ENCODE measurements at regions not wholly inside any gene's neighbourhood (a gene's known extent, or its start where the extent isn't known, plus 50 kb on each side); places are given as distances from the start of the nearest gene placed in this dataset.
"Not testable (repeated sequence)": the region's sequence is repeated elsewhere in the genome, so short reads cannot be mapped to it uniquely, and the experiment has no call there.

- DNase-seq (ENCODE audit: low read depth) = no peak
These were observed 1382.1 kb downstream of the AACS start for GRCh38 chr12:126447346-126447745.

DNA sequence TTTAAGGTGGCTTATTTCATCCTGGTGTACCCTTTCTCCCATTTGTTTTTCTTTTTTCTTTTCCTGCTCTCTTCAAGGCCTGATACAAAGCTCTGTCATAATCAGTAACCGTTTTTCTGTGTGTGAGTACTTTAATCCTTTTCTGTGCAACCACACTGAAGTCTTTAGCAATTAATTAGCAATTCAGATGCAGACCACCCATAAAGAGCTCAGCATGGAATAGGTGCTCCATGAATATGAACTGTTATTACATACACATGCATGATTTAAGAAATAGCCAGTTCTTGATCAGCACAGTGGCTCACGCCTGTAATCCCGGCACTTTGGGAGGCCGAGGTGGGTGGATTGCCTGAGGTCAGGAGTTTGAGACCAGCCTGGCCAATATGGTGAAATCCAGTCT, 1386.6 kb downstream of the AACS start:
- DNase-seq (ENCODE audit: low read depth) = no peak

DNA sequence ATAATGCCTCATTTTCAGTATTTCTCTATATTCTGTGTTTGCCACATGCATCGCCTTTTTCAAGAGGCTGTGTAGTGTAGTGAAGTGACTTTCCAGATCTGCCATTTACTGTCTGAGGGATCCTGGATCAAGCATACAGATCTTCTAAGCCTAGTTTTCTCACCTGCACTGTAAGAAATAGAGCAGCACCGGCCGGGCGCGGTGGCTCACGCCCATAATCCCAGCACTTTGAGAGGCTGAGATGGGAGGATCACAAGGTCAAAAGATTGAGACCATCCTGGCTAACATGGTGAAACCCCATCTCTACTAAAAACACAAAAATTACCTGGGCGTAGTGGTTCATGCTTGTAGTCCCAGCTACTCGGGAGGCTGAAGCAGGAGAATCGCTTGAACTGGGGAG, 1387.5 kb downstream of the AACS start:
- DNase-seq (ENCODE audit: low read depth) = not testable (repeated sequence)

GRCh38 chr12:126454581-126454980, 1389.3 kb downstream of the AACS start:
- DNase-seq (ENCODE audit: low read depth) = no peak

DNA sequence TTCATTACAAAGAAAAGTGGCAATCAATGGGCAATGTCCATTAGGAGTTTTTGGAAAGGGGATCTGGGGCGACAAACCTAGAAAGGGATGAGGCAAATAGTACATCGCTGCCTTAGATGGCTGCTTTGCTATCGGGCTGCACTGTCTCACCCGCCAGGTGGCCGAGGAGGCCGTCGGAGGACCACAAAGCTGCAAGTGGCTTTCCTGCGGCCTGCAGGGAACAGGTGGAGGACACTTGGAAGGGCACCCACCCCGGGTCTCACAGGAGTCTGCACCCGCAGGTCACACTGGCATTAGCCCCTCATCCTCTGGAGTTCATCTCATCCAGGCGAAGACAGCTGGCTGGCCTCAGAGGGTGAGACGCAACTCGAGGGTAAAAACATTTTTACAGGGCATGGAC, 1392.5 kb downstream of the AACS start:
- no peak for DNase-seq (ENCODE audit: low read depth)

GRCh38 chr12:126464153-126464552, 1398.9 kb downstream of the AACS start:
- no peak for DNase-seq (ENCODE audit: low read depth)

DNA sequence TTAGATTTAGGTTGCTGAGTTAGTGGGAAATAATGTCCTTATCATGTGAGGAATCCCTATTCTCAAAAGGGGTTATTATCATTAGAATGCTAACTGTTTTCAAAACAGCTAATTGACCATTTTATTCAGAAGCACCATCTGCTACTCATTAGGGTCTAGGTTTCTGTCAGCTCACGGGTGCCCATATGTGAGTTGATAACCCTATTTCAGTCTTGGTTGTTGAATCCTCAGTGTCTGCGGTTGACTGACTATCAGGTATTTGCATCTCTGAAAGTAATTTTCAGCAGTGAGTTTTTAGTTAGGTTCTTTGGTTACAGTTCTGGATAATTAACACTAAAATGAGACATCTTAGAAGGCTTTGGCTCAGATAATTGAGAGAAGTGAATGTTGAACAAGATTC, 1404.0 kb downstream of the AACS start:
- DNase-seq (ENCODE audit: low read depth) = no peak

- no peak for DNase-seq (ENCODE audit: low read depth)
These were observed 1409.5 kb downstream of the AACS start for GRCh38 chr12:126474703-126475102.

GRCh38 chr12:126480451-126480850, 1415.2 kb downstream of the AACS start:
- no peak for DNase-seq (ENCODE audit: low read depth)

GRCh38 chr12:126481688-126482087, 1416.5 kb downstream of the AACS start:
- no peak for DNase-seq (ENCODE audit: low read depth)

- DNase-seq (ENCODE audit: low read depth) = no peak
These were observed 1417.1 kb downstream of the AACS start for GRCh38 chr12:126482238-126482889.

- no peak for DNase-seq (ENCODE audit: low read depth)
These were observed 1418.2 kb downstream of the AACS start for GRCh38 chr12:126483145-126484068.

DNA sequence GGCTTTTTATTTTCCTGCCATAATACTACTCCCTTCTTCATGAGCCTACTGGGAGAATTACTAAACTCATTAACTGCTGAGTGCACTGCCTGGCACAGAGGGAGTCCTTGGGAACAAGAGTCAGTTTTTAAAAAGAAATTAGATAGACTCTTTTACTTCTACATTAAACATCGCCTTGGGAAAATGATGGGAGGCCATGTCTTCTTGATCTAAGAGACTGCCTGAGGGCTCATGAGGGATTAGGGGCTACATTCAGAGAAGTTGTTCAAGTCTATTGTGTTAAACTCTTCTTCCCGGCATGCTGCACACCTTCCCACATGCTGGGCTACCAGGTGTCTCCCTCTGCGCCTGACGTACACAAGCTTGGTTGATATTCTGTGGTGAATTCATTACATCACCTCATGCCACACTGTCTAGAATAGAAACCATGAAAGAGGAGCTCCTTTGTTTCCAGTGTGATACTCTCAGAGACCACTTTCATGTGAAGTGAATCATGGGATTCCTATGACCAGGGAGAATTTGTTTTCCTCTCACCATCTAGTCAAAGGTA, 1422.3 kb downstream of the AACS start:
- no peak for DNase-seq (ENCODE audit: low read depth)

GRCh38 chr12:126488806-126489205, 1423.6 kb downstream of the AACS start:
- DNase-seq (ENCODE audit: low read depth) = no peak

- no peak for DNase-seq (ENCODE audit: low read depth)
These were observed 1426.9 kb downstream of the AACS start for GRCh38 chr12:126492181-126492580.

DNA sequence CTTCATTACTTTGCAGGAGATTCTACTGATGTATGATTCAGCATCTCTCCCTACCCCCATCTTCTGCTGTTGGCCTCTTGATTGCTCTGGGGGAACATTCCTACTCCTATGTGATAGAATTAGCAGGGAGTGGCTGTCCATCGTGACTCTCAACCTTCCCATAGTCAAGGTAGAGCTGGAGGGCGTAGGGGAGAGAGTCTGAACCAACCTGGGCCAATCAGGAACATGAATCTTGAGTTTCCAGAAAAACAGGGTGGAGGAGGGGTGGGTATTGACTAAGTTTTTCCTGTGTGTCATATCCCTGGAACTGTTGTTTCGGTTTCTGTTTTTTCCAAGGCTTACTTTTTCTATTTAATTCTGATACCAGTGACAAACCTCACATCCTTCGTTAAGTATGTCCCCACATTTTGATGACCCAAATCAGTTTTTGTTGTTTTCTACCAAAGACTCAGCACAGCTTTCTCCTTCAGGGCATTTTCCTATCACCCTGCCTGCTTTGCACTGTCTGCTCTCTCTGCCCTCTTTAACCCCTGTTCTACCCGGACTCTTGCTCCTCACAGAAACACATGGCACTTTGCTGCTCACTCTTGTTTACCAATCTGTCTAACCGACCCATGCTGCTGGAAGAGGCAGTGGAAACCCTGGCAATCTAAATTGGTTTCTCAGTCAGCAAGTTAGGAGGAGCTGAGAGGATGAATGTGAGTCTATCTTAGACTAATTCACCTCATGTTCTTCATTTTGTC, 1428.3 kb downstream of the AACS start:
- no peak for DNase-seq (ENCODE audit: low read depth)

GRCh38 chr12:126496201-126496600, 1431.0 kb downstream of the AACS start:
- DNase-seq (ENCODE audit: low read depth) = no peak

- DNase-seq (ENCODE audit: low read depth) = no peak
These were observed 1441.4 kb downstream of the AACS start for GRCh38 chr12:126506426-126507182.

DNA sequence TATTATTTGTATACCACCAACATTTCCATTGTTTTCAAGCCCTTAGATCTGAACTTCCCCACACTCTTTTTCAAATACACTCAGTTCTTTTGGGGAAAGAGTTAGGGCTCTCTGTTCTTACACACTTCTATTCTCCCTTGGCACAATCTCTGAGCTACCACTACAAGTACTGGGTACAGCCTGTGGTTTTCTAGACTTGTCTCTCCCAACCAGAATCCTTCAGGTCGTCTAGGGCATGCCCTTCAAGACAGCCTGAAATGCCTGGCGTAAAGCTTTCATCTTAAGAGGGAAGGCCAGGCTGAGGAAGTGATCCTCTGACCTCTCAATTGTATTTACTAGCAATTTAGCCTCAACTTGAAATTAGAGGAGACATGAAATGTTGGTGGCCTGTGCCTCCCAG, 1442.0 kb downstream of the AACS start:
- DNase-seq (ENCODE audit: low read depth) = no peak

- DNase-seq (ENCODE audit: low read depth) = no peak
These were observed 1444.3 kb downstream of the AACS start for GRCh38 chr12:126509572-126509971.

GRCh38 chr12:126510630-126511029, 1445.4 kb downstream of the AACS start:
- no peak for DNase-seq (ENCODE audit: low read depth)
